ENCODE measurements at regions not wholly inside any gene's neighbourhood (a gene's known extent, or its start where the extent isn't known, plus 50 kb on each side); places are given as distances from the start of the nearest gene placed in this dataset.

DNA sequence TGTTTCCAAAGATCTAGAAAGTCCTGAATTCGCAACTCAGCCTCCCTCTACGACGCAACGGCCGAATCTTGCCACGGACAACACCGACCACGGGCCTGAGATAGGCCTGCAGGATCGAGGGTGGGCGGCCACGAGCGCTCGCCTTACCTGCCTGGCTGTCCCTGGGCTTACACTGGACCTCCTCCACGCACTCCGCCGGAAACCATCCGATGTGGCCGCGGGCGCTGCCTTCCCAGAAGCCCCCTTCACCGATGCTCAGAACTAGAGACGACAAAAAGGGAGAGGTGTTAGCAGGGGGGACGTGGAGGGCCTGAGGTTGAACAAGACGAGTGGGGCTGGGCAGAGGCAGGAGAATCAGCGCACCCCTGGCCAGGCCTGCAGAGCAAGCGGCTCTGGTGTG, 400.0 kb downstream of the CTTN start:
- TF ChIP-seq, protein P1, sequence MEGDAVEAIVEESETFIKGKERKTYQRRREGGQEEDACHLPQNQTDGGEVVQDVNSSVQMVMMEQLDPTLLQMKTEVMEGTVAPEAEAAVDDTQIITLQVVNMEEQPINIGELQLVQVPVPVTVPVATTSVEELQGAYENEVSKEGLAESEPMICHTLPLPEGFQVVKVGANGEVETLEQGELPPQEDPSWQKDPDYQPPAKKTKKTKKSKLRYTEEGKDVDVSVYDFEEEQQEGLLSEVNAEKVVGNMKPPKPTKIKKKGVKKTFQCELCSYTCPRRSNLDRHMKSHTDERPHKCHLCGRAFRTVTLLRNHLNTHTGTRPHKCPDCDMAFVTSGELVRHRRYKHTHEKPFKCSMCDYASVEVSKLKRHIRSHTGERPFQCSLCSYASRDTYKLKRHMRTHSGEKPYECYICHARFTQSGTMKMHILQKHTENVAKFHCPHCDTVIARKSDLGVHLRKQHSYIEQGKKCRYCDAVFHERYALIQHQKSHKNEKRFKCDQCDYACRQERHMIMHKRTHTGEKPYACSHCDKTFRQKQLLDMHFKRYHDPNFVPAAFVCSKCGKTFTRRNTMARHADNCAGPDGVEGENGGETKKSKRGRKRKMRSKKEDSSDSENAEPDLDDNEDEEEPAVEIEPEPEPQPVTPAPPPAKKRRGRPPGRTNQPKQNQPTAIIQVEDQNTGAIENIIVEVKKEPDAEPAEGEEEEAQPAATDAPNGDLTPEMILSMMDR (IDR thresholded peaks at IDR 0.05; ENCODE audit: borderline replicate concordance, control extremely low read depth, extremely low read depth, insufficient read depth, missing control alignments): no peak
- in situ Hi-C loops (cut with MboI; ENCODE audit: low sequenced_read_pairs, unreplicated experiment): no loop called here
- DNase-seq (ENCODE audit: low spot score): no peak

DNA sequence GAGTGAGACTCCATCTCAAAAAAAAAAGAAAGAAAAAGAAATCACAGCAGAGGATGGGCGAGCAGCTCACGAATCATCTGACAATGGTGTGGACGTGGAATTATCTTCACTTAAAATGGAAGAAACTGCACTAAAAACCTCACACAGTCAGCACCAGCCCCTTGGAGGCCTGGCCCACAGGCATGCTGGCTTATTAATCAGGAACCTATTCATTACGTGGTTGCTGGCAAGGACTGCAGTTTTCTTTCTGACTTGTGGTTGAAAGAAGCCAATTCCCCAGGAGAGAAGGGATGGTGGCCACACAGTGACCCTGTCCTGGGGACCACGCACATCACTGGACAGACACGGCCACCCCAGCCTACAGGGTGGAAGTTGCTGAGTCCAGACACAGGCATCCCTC, 401.1 kb downstream of the CTTN start:
- in situ Hi-C loops (cut with MboI; ENCODE audit: low sequenced_read_pairs, unreplicated experiment): no loop called here
- no peak for DNase-seq (ENCODE audit: low spot score)
- TF ChIP-seq, protein P1 (IDR thresholded peaks at IDR 0.05; ENCODE audit: borderline replicate concordance, control extremely low read depth, extremely low read depth, insufficient read depth, missing control alignments): no peak

DNA sequence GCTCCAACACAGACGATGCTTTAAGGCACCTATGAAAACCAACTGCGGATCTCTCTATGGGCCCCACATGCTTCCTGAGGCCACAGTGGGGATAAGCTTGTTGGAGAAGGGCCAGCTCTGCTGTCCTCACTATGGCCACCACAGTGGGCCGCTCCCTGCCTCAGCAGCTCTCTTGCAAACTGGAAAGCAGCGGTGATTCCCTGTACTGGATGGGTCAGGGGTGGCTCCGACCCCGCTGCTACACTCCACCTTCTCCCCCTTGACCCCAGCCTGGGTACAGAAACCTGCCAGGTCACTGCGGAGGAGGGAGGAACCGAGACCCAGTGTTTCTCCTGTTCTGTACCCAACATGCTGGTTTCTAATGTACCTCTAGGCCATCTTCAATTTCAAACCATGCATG, 403.9 kb downstream of the CTTN start:
- no peak for DNase-seq (ENCODE audit: low spot score)
- TF ChIP-seq, protein P1 (IDR thresholded peaks at IDR 0.05; ENCODE audit: borderline replicate concordance, control extremely low read depth, extremely low read depth, insufficient read depth, missing control alignments): no peak
- in situ Hi-C loops (cut with MboI; ENCODE audit: low sequenced_read_pairs, unreplicated experiment): no loop called here

DNA sequence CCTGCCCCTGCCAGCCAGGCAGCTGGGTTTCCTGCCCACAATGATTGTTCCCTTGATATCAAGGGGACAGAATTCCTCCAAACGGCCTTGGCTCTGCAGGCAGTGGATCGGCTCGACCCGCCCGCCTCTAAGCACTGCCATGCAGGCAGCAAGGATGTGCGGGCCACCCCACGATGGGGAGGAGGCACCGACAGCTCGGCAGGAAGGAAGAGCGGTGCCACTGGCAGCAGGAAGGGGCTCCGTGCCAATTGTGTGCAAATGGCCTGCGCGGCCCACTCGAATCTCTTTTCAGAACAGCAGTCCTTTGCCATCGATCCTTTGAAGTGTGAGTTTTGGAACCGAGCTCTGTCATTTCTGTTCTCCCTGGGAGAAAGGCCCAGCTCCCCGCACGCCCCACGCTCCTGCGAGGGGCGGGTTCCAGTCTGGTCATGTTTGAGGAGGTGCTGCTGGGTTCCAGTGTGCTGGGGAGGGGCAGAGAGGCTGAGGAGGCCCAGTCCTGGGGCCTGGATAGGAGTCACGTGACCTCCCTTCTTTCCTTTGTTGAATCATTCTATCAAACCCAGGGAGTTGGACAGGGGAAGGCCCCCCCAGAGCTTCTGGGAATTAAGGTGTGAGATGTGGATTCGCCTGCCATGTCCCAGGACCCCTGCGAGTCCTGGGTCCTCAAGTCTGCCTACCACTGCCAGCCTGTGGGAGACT, 406.0 kb downstream of the CTTN start:
- in situ Hi-C loops (cut with MboI; ENCODE audit: low sequenced_read_pairs, unreplicated experiment): no loop called here
- DNase-seq (ENCODE audit: low spot score): no peak
- TF ChIP-seq, protein P1 (IDR thresholded peaks at IDR 0.05; ENCODE audit: borderline replicate concordance, control extremely low read depth, extremely low read depth, insufficient read depth, missing control alignments): no peak

DNA sequence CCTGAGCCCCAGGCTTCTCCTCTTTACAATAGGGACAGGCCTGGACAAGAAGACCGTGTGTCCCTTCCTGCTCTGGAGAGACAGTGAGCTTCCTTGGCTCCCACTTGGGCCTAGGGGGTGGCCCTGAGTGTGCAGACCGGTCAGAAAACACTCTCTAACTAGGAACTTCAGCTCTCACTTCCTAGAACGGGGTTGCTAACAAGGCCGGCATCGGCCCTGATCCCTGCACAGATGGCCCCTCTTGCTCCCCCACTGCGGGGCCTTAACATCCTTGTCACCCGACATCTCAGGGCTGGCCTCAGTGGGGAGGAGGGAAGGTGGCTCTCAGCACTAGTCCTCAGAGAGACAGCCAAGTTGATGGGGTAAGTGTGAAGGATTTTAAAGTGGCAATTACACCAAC, 406.9 kb downstream of the CTTN start:
- in situ Hi-C loops (cut with MboI; ENCODE audit: low sequenced_read_pairs, unreplicated experiment): no loop called here
- no peak for DNase-seq (ENCODE audit: low spot score)
- TF ChIP-seq, protein P1 (IDR thresholded peaks at IDR 0.05; ENCODE audit: borderline replicate concordance, control extremely low read depth, extremely low read depth, insufficient read depth, missing control alignments): no peak

DNA sequence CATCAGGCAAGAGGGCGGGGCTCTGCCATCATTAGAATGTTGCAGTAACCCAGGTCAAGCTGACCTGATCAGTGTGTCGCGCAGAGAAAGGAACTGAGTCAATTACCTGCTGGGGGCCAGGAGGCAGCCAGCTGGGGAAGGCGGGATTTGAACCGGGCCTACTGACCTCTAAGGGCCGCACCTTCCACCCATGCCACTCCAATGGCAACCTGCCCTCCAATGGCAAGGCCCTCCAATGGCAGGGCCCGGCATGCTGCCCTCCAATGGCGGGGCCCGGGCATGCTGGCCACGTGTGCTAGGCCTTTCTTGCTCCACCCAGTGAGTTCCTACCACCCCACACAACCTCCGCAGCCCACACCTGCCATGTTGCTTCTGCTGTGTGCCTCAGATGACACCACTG, 407.6 kb downstream of the CTTN start:
- TF ChIP-seq, protein P1 (IDR thresholded peaks at IDR 0.05; ENCODE audit: borderline replicate concordance, control extremely low read depth, extremely low read depth, insufficient read depth, missing control alignments): no peak
- DNase-seq (ENCODE audit: low spot score): no peak
- in situ Hi-C loops (cut with MboI; ENCODE audit: low sequenced_read_pairs, unreplicated experiment): no loop called here
